Gastroesophageal sphincter (tissue), 4 donors: ENCODE measurements at regions not wholly inside any gene's neighbourhood (a gene's known extent, or its start where the extent isn't known, plus 50 kb on each side); places are given as distances from the start of the nearest gene placed in this dataset.

Source experiments
- ATAC-seq: fragments of 150-250 bp; one replicate; pipeline ENCODE4 v1.9.1; 2016; ENCODE audit warnings: mild to moderate bottlenecking, moderate library complexity
- H3K27ac ChIP-seq, 4 donors: fragments of 200-600 bp; sonication (generic) in 3 of 4; 1 replicate in 3 of 4; 2 replicates in 1 of 4; pipeline ENCODE4 v1.5.1; 2016 to 2019
- H3K27me3 ChIP-seq: fragments of 200-600 bp; sonication (generic); one replicate; pipeline ENCODE4 v1.5.1; 2019
- H3K36me3 ChIP-seq, 2 donors: fragments of 200-600 bp; sonication (generic); one replicate each; pipeline ENCODE4 v1.5.1; 2019; ENCODE audit warnings: control low read depth in 1 of 2
- H3K4me1 ChIP-seq, 3 donors: fragments of 200-600 bp; sonication (generic); 1 replicate in 2 of 3; 2 replicates in 1 of 3; pipeline ENCODE4 v1.5.1; 2016 to 2019; ENCODE audit warnings: control low read depth in 2 of 3
- H3K4me3 ChIP-seq, 2 donors: fragments of 200-600 bp; sonication (generic); one replicate each; pipeline ENCODE4 v1.5.1; 2019; ENCODE audit warnings: mild to moderate bottlenecking in 1 of 2, moderate library complexity in 1 of 2
- H3K9me3 ChIP-seq, 3 donors: fragments of 200-600 bp; sonication (generic); one replicate each; pipeline ENCODE4 v1.5.1; 2017 to 2019; ENCODE audit warnings: control low read depth in 2 of 3
- EP300 ChIP-seq: sonication (generic); formaldehyde crosslinking; IDR thresholded peaks from one replicate; pipeline ENCODE4 v1.6.1; 2017; ENCODE audit warnings: antibody characterized with exemption, mild to moderate bottlenecking
- POLR2A ChIP-seq, 2 donors: fragments of 450-650 bp; IDR thresholded peaks; one replicate each; pipeline ENCODE4 v1.6.1; 2017; ENCODE audit warnings: antibody characterized with exemption in 2 of 2, mild to moderate bottlenecking in 2 of 2, moderate library complexity in 1 of 2
- POLR2AphosphoS5 ChIP-seq: sonication (generic); formaldehyde crosslinking; IDR thresholded peaks from one replicate; pipeline ENCODE4 v1.6.1; 2017; ENCODE audit warnings: antibody characterized with exemption
- WGBS, 2 donors: methylation state at CpG; one replicate each; pipeline ENCODE4 v1.1.5; 2018; ENCODE audit warnings: low coverage in 1 of 2; 5-methylcytosine and 5-hydroxymethylcytosine counted together
- TF ChIP-seq, protein P1 (sequence below), 4 experiments: fragments of 200-600 bp in 2 of 4; fragments of 450-650 bp in 2 of 4; sonication (generic) in 1 of 4; IDR thresholded peaks; one replicate each; pipeline ENCODE4 v1.5.1; 2017 to 2019; ENCODE audit warnings: antibody characterized with exemption in 4 of 4, mild to moderate bottlenecking in 2 of 4, moderate library complexity in 2 of 4

DNA sequence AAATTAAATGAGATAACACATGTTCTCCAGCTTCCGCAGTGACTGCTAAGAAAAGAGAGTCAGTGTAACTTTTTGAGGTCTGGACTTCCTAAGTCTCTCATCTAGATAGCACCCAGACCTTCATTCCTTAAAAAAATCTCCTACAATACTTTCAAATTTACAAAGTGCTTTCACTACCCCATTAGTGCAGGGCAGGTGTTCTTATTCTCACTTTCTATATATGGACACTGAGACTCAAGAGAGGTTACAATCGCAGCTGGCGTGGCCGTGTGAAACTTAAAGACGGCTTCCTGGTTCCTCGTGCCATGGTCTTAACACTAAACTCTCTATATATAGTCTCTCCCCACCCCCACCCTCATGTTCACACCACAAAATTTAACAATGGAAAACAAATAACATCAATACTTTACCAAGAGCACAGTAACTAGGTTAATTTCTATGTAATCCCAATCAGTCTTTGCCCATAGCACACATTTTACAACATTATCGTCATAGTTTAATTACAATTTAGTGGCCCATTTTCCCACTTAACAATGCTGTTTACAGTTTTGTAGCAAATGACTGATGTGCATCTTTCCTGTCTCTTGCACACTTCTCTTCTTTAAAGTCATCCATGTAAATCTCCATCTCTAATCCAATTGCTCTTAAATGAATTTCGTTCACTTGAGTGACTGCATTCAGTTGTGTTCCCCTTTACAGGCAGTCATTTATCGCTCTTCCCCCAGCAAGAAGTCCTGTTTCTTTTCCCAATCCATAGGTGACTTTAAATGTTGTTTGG lies 78.8 kb upstream of the ARID1B start:
- Histone ChIP-seq H3K9me3 (no peaks in the 10 kb centered on the region), H3K36me3 (no peaks in the 10 kb centered on the region), H3K4me3 (no peak overlapping the region), H3K27me3 (no peaks in the 10 kb centered on the region), H3K27ac (no peak overlapping the region), H3K4me1 (no peaks in the 10 kb centered on the region)
- ATAC-seq: no peak
- WGBS, 2 donors: 81 to 83% methylated on average over 8 to 9 of the region's 9 CpGs
- TF ChIP-seq POLR2A (IDR thresholded peaks at IDR 0.05) (no peak), POLR2AphosphoS5 (no peak), EP300 (no peak)
- TF ChIP-seq, protein P1, sequence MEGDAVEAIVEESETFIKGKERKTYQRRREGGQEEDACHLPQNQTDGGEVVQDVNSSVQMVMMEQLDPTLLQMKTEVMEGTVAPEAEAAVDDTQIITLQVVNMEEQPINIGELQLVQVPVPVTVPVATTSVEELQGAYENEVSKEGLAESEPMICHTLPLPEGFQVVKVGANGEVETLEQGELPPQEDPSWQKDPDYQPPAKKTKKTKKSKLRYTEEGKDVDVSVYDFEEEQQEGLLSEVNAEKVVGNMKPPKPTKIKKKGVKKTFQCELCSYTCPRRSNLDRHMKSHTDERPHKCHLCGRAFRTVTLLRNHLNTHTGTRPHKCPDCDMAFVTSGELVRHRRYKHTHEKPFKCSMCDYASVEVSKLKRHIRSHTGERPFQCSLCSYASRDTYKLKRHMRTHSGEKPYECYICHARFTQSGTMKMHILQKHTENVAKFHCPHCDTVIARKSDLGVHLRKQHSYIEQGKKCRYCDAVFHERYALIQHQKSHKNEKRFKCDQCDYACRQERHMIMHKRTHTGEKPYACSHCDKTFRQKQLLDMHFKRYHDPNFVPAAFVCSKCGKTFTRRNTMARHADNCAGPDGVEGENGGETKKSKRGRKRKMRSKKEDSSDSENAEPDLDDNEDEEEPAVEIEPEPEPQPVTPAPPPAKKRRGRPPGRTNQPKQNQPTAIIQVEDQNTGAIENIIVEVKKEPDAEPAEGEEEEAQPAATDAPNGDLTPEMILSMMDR (IDR thresholded peaks at IDR 0.05): no peak

DNA sequence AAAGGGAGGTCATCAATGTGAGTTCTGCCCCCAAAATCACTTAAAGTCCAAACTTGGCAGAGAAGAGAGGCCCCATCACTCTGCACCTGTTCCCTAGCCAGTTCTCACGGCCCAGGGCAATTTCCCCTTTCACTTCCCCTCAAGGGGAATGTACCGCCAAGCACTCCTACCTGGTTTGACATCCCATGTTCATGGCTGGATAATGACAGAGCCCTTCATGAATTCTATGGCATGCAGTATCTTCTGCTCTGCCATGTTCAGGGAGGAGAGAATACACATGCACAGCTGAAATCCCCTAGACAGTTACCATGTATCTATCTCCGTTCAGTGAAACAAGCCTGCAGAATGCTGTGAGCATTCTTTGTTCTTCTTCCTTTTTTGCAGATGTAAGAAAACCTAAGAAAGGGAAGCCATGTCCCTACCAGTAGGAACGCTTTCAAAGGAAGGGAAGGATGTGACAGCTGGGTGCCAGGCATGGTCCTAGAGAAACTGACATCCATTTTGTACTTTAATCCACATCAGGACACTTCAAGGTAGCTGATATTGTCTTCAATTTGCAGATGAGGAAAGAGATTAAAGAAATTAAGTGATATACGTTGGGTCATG lies 79.8 kb upstream of the ARID1B start:
- no peaks in the 10 kb centered on the region for H3K4me1 ChIP-seq
- H3K9me3 ChIP-seq: no peaks in the 10 kb centered on the region
- H3K27me3 ChIP-seq: no peaks in the 10 kb centered on the region
- H3K4me3 ChIP-seq: no peak overlapping the region
- TF ChIP-seq, protein P1 (IDR thresholded peaks at IDR 0.05): no peak
- TF ChIP-seq EP300 (no peak), POLR2A (IDR thresholded peaks at IDR 0.05) (no peak), POLR2AphosphoS5 (no peak)
- no peaks in the 10 kb centered on the region for H3K36me3 ChIP-seq
- WGBS, 2 donors: 80 to 90% methylated on average over 3 of the region's 5 CpGs
- ATAC-seq: no peak
- no peak overlapping the region for H3K27ac ChIP-seq

DNA sequence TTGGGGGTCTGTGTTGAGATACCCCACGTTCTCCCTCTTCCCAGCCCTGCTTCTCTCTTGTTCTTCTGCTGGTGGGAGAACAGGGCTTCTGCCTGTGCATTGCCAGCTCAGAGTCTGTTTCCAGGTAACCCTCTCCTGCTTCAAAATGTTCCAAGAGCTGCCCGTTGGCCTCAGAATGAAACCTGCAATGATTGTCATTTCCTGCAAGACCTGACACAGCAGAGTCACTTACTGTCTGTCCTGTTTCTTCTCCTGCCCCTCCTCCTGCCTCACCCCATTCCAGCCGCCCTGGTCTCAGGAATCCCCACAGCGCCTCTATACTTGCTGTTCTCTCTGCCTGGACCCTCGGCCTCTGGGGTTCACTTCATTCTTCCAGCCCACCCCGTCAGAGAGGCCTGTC lies 81.4 kb upstream of the ARID1B start:
- no peaks in the 10 kb centered on the region for H3K36me3 ChIP-seq
- H3K4me1 ChIP-seq: no peaks in the 10 kb centered on the region
- H3K27ac ChIP-seq: no peak overlapping the region
- TF ChIP-seq, protein P1 (IDR thresholded peaks at IDR 0.05): no peak
- TF ChIP-seq POLR2AphosphoS5 (no peak), EP300 (no peak), POLR2A (IDR thresholded peaks at IDR 0.05) (no peak)
- H3K4me3 ChIP-seq: no peak overlapping the region
- H3K27me3 ChIP-seq: no peaks in the 10 kb centered on the region
- no peaks in the 10 kb centered on the region for H3K9me3 ChIP-seq
- no peak for ATAC-seq
- WGBS, 2 donors: 68 to 75% methylated on average over 1 to 6 of the region's 6 CpGs

GRCh38 chr6:156694679-156695078 lies 82.5 kb upstream of the ARID1B start:
- H3K4me1 ChIP-seq: no peaks in the 10 kb centered on the region
- WGBS, 2 donors: 86 to 100% methylated on average over 1 to 2 of the region's 2 CpGs
- no peak for ATAC-seq
- H3K27me3 ChIP-seq: no peaks in the 10 kb centered on the region
- H3K4me3 ChIP-seq: no peak overlapping the region
- TF ChIP-seq EP300 (no peak), POLR2AphosphoS5 (no peak), POLR2A (IDR thresholded peaks at IDR 0.05) (no peak)
- TF ChIP-seq, protein P1 (IDR thresholded peaks at IDR 0.05): no peak
- no peak overlapping the region for H3K27ac ChIP-seq
- no peaks in the 10 kb centered on the region for H3K36me3 ChIP-seq
- no peaks in the 10 kb centered on the region for H3K9me3 ChIP-seq

GRCh38 chr6:156691018-156691417 lies 86.2 kb upstream of the ARID1B start:
- TF ChIP-seq, protein P1 (IDR thresholded peaks at IDR 0.05): no peak
- TF ChIP-seq POLR2A (IDR thresholded peaks at IDR 0.05): no peak
- no peak for TF ChIP-seq EP300
- TF ChIP-seq POLR2AphosphoS5: no peak
- Histone ChIP-seq H3K27ac (no peak overlapping the region), H3K36me3 (no peaks in the 10 kb centered on the region), H3K9me3 (no peaks in the 10 kb centered on the region), H3K4me1 (peaks cover 0 to 13% (median under 1%) of the 10 kb centered on the region in 3 donors), H3K27me3 (no peaks in the 10 kb centered on the region), H3K4me3 (no peak overlapping the region)
- WGBS, 2 donors: 77 to 88% methylated on average over 3 to 4 of the region's 4 CpGs
- no peak for ATAC-seq
